ENCODE measurements at regions not wholly inside any gene's neighbourhood (a gene's known extent, or its start where the extent isn't known, plus 50 kb on each side); places are given as distances from the start of the nearest gene placed in this dataset.
"Not testable (repeated sequence)": the region's sequence is repeated elsewhere in the genome, so short reads cannot be mapped to it uniquely, and the experiment has no call there.

GRCh38 chr10:117430535-117430934 lies 55.3 kb upstream of the PDZD8 start:
- H3K27ac ChIP-seq (ENCODE audit: low read depth in 2 of 2, low read length in 1 of 2); H3K9me3 ChIP-seq; H3K4me3 ChIP-seq (ENCODE audit: low read depth in 2 of 2, low read length in 1 of 2); H3K27me3 ChIP-seq (ENCODE audit: insufficient read depth); H3K36me3 ChIP-seq (replicated peaks in 1 of 2; ENCODE audit: control insufficient read depth in 1 of 2, insufficient read depth in 2 of 2, low read length in 1 of 2); H3K79me2 ChIP-seq (ENCODE audit: insufficient read depth); H4K20me1 ChIP-seq (ENCODE audit: insufficient read depth); H2AFZ ChIP-seq (ENCODE audit: low read depth); DNase-seq; POLR2A ChIA-PET; H3K4me1 ChIP-seq (ENCODE audit: control insufficient read depth in 1 of 2, insufficient read depth in 2 of 2, low read depth in 1 of 2, low read length in 1 of 2); H3K9me2 ChIP-seq; H3K9ac ChIP-seq; H3K4me2 ChIP-seq; H3F3A ChIP-seq (replicated peaks; ENCODE audit: insufficient read depth): not testable (repeated sequence)
- CTCF ChIA-PET, result interaction anchor here (1.5 to 8.4 kb wide), 2 partner anchors 12 to 23 kb away, joined by 3 to 67 read pairs; no protein-coding TSS in a partner anchor
- WGBS (ENCODE audit: low lambda C conversion rate), result 43% methylated on average over 2 of the region's 2 CpGs

GRCh38 chr10:117429643-117430265 lies 54.5 kb upstream of the PDZD8 start:
- no peaks in the 10 kb centered on the region for H4K20me1 ChIP-seq (ENCODE audit: insufficient read depth)
- H3K79me2 ChIP-seq (ENCODE audit: insufficient read depth), result no peaks in the 10 kb centered on the region
- no peaks in the 10 kb centered on the region for H3F3A ChIP-seq (replicated peaks; ENCODE audit: insufficient read depth)
- TF ChIP-seq FOSL2 (IDR thresholded peaks at IDR 0.05; ENCODE audit: borderline replicate concordance, low read depth) (no peak), MEF2A (IDR thresholded peaks at IDR 0.05; ENCODE audit: borderline replicate concordance, low read depth) (no peak), IRF3 (IDR thresholded peaks at IDR 0.05; ENCODE audit: low read depth, low read length) (no peak), TCF12 (IDR thresholded peaks at IDR 0.05) (no peak), SIN3A (IDR thresholded peaks at IDR 0.05; ENCODE audit: borderline replicate concordance, low read depth, low read length) (no peak), RXRA (IDR thresholded peaks at IDR 0.05; ENCODE audit: borderline replicate concordance, low read depth) (no peak), ELF1 (IDR thresholded peaks at IDR 0.05) (no peak), CHD2 (IDR thresholded peaks at IDR 0.05; ENCODE audit: low read length, partially characterized antibody) (no peak), CTCF (IDR thresholded peaks at IDR 0.05) (no peak), NRF1 (IDR thresholded peaks at IDR 0.05; ENCODE audit: low read depth, low read length) (no peak)
- no peak overlapping the region for H3K4me3 ChIP-seq (ENCODE audit: low read depth in 2 of 2, low read length in 1 of 2)
- ChIA-PET POLR2A (no interaction called here), CTCF (interaction anchor here (1.5 to 8.4 kb wide), 2 partner anchors 13 to 22 kb away, joined by 3 to 67 read pairs; no protein-coding TSS in a partner anchor)
- no peaks in the 10 kb centered on the region for H3K27me3 ChIP-seq (ENCODE audit: insufficient read depth)
- H3K27ac ChIP-seq (ENCODE audit: low read depth in 2 of 2, low read length in 1 of 2), result no peak overlapping the region
- H3K4me2 ChIP-seq, result no peak overlapping the region
- no peaks in the 10 kb centered on the region for H3K9me2 ChIP-seq
- WGBS (ENCODE audit: low lambda C conversion rate), result 14% methylated on average over 2 of the region's 2 CpGs
- H3K9me3 ChIP-seq, result no peaks in the 10 kb centered on the region
- no peaks in the 10 kb centered on the region for H3K36me3 ChIP-seq (replicated peaks in 1 of 2; ENCODE audit: control insufficient read depth in 1 of 2, insufficient read depth in 2 of 2, low read length in 1 of 2)
- H2AFZ ChIP-seq (ENCODE audit: low read depth), result no peak overlapping the region
- no peak overlapping the region for H3K9ac ChIP-seq
- H3K4me1 ChIP-seq (ENCODE audit: control insufficient read depth in 1 of 2, insufficient read depth in 2 of 2, low read depth in 1 of 2, low read length in 1 of 2), result no peaks in the 10 kb centered on the region
- no peak for DNase-seq

All from SK-N-SH (cell line).